Mucosa of rectum (tissue), 2 donors: ENCODE measurements at regions not wholly inside any gene's neighbourhood (a gene's known extent, or its start where the extent isn't known, plus 50 kb on each side); places are given as distances from the start of the nearest gene placed in this dataset.

Source experiments
- H3K27ac ChIP-seq, 2 donors: one replicate each; pipeline ENCODE4 v1.7.0; 2013; ENCODE audit warnings: inconsistent platforms in 2 of 2, low read depth in 2 of 2, low read length in 2 of 2
- H3K27me3 ChIP-seq, 2 donors: one replicate each; pipeline ENCODE4 v1.7.0; 2013; ENCODE audit warnings: low read length in 2 of 2; ENCODE audit not compliant: control insufficient read depth in 2 of 2, insufficient read depth in 2 of 2
- H3K36me3 ChIP-seq, 2 donors: one replicate each; pipeline ENCODE4 v1.7.0; 2013; ENCODE audit warnings: low read length in 2 of 2; ENCODE audit not compliant: control insufficient read depth in 2 of 2, insufficient read depth in 2 of 2
- H3K4me1 ChIP-seq, 2 donors: one replicate each; pipeline ENCODE4 v1.7.0; 2013; ENCODE audit warnings: low read length in 2 of 2, mild to moderate bottlenecking in 1 of 2; ENCODE audit not compliant: control insufficient read depth in 2 of 2, insufficient read depth in 2 of 2
- H3K4me3 ChIP-seq, 2 donors: one replicate each; pipeline ENCODE4 v1.7.0; 2013; ENCODE audit warnings: low read length in 2 of 2
- H3K9ac ChIP-seq, 2 donors: one replicate each; pipeline ENCODE4 v1.7.0; 2013; ENCODE audit warnings: low read length in 2 of 2, low read depth in 1 of 2, mild to moderate bottlenecking in 1 of 2
- H3K9me3 ChIP-seq, 2 donors: one replicate each; pipeline ENCODE4 v1.7.0; 2013; ENCODE audit warnings: low read length in 2 of 2; ENCODE audit not compliant: control insufficient read depth in 2 of 2
- donor health status: healthy.
- donor health status: Normal muscosa, but diverticular disease.

- Histone ChIP-seq H3K9me3 (no peaks in the 10 kb centered on the region), H3K27me3 (no peaks in the 10 kb centered on the region), H3K4me1 (no peaks in the 10 kb centered on the region), H3K9ac (no peak overlapping the region), H3K4me3 (no peak overlapping the region), H3K27ac (no peak overlapping the region), H3K36me3 (no peaks in the 10 kb centered on the region)
Observed at GRCh38 chr12:75710361-75711069, 199.1 kb upstream of the KRR1 start.

GRCh38 chr12:75709503-75709902, 198.1 kb upstream of the KRR1 start:
- Histone ChIP-seq H3K9me3 (no peaks in the 10 kb centered on the region), H3K4me3 (no peak overlapping the region), H3K9ac (no peak overlapping the region), H3K36me3 (no peaks in the 10 kb centered on the region), H3K4me1 (no peaks in the 10 kb centered on the region), H3K27ac (no peak overlapping the region), H3K27me3 (no peaks in the 10 kb centered on the region)

- H3K4me3 ChIP-seq = no peak overlapping the region
- H3K36me3 ChIP-seq = no peaks in the 10 kb centered on the region
- H3K9me3 ChIP-seq = no peaks in the 10 kb centered on the region
- no peak overlapping the region for H3K9ac ChIP-seq
- no peaks in the 10 kb centered on the region for H3K4me1 ChIP-seq
- H3K27ac ChIP-seq = no peak overlapping the region
- H3K27me3 ChIP-seq = no peaks in the 10 kb centered on the region
Observed at GRCh38 chr12:75708802-75709201, 197.4 kb upstream of the KRR1 start.

GRCh38 chr12:75707983-75708382, 196.6 kb upstream of the KRR1 start:
- Histone ChIP-seq H3K36me3 (no peaks in the 10 kb centered on the region), H3K9me3 (no peaks in the 10 kb centered on the region), H3K4me3 (no peak overlapping the region), H3K4me1 (no peaks in the 10 kb centered on the region), H3K27me3 (no peaks in the 10 kb centered on the region), H3K9ac (no peak overlapping the region), H3K27ac (no peak overlapping the region)

GRCh38 chr12:75706786-75707605, 195.6 kb upstream of the KRR1 start:
- Histone ChIP-seq H3K27ac (no peak overlapping the region), H3K4me3 (no peak overlapping the region), H3K27me3 (no peaks in the 10 kb centered on the region), H3K4me1 (no peaks in the 10 kb centered on the region), H3K9ac (no peak overlapping the region), H3K9me3 (no peaks in the 10 kb centered on the region), H3K36me3 (no peaks in the 10 kb centered on the region)

GRCh38 chr12:75705749-75706711, 194.6 kb upstream of the KRR1 start:
- no peak overlapping the region for H3K9ac ChIP-seq
- no peaks in the 10 kb centered on the region for H3K9me3 ChIP-seq
- H3K4me1 ChIP-seq = no peaks in the 10 kb centered on the region
- no peak overlapping the region for H3K4me3 ChIP-seq
- no peaks in the 10 kb centered on the region for H3K27me3 ChIP-seq
- H3K27ac ChIP-seq = no peak overlapping the region
- H3K36me3 ChIP-seq = no peaks in the 10 kb centered on the region

- Histone ChIP-seq H3K4me3 (no peak overlapping the region), H3K9ac (no peak overlapping the region), H3K4me1 (no peaks in the 10 kb centered on the region), H3K27me3 (no peaks in the 10 kb centered on the region), H3K9me3 (no peaks in the 10 kb centered on the region), H3K27ac (no peak overlapping the region), H3K36me3 (no peaks in the 10 kb centered on the region)
Observed at GRCh38 chr12:75704664-75705063, 193.3 kb upstream of the KRR1 start.

- Histone ChIP-seq H3K27me3 (no peaks in the 10 kb centered on the region), H3K9ac (no peak overlapping the region), H3K9me3 (no peaks in the 10 kb centered on the region), H3K4me1 (no peaks in the 10 kb centered on the region), H3K4me3 (no peak overlapping the region), H3K27ac (no peak overlapping the region), H3K36me3 (no peaks in the 10 kb centered on the region)
Observed at GRCh38 chr12:75704208-75704607, 192.8 kb upstream of the KRR1 start.

GRCh38 chr12:75703131-75703530, 191.7 kb upstream of the KRR1 start:
- Histone ChIP-seq H3K9me3 (no peaks in the 10 kb centered on the region), H3K9ac (no peak overlapping the region), H3K27me3 (no peaks in the 10 kb centered on the region), H3K4me3 (no peak overlapping the region), H3K4me1 (no peaks in the 10 kb centered on the region), H3K27ac (no peak overlapping the region), H3K36me3 (no peaks in the 10 kb centered on the region)
